ENCODE measurements at regions not wholly inside any gene's neighbourhood (a gene's known extent, or its start where the extent isn't known, plus 50 kb on each side); places are given as distances from the start of the nearest gene placed in this dataset.

DNA sequence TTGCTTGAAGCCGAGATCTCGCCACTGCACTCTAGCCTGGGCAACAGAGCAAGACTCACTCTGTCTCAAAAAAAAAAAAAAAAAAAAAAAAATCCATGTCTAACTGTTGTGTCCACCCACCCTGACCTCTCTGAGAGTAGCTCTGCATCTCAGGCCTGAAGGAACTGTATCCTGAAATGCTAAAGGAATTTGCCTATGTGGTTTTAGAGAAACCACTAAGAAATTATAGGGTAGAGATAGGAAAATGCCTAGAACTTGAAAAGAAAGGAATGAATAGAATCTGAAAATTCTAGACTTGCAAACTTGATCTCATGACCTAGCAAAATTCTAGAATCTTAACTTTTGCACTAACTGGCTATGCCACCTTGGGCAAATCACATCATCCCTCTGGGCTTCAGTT lies 217.5 kb upstream of the ROPN1 start:
- TF ChIP-seq POLR2A (IDR thresholded peaks at IDR 0.05): no peak
- TF ChIP-seq, protein P1, sequence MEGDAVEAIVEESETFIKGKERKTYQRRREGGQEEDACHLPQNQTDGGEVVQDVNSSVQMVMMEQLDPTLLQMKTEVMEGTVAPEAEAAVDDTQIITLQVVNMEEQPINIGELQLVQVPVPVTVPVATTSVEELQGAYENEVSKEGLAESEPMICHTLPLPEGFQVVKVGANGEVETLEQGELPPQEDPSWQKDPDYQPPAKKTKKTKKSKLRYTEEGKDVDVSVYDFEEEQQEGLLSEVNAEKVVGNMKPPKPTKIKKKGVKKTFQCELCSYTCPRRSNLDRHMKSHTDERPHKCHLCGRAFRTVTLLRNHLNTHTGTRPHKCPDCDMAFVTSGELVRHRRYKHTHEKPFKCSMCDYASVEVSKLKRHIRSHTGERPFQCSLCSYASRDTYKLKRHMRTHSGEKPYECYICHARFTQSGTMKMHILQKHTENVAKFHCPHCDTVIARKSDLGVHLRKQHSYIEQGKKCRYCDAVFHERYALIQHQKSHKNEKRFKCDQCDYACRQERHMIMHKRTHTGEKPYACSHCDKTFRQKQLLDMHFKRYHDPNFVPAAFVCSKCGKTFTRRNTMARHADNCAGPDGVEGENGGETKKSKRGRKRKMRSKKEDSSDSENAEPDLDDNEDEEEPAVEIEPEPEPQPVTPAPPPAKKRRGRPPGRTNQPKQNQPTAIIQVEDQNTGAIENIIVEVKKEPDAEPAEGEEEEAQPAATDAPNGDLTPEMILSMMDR (IDR thresholded peaks at IDR 0.05): no peak

Measured in right lobe of liver (tissue), 4 donors.